ENCODE measurements at regions not wholly inside any gene's neighbourhood (a gene's known extent, or its start where the extent isn't known, plus 50 kb on each side); places are given as distances from the start of the nearest gene placed in this dataset.

DNA sequence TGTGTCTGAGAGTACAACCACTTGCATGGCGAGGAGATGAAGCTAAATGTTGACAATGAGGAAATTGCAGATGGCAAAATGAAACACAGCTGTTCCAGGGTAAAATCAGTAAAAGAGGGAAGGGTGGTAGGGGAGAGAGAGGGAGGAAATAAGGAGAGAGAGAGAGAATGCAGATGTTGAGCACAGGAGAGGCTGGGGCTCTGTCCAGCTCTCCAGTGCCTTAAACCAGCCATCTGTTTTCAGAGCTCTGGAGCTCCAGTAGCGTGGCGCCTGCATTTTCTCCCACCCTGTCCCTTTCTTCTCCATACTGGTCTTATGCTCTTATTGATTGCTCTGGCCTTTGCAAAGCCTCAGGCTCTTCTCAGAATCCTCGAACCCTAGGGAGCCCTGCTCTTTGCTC lies 52.7 kb upstream of the BOD1L2 start:
- no peak for DNase-seq (ENCODE audit: low read depth in 1 of 2, low spot score in 1 of 2)
- Histone ChIP-seq H3K27ac (replicated peaks) (no peak overlapping the region), H3K27me3 (ENCODE audit: insufficient read depth, poor library complexity, severe bottlenecking) (no peaks in the 10 kb centered on the region), H3K4me3 (replicated peaks; ENCODE audit: insufficient read depth, low read length) (no peak overlapping the region)
- TF ChIP-seq GABPA (IDR thresholded peaks at IDR 0.05; ENCODE audit: low read depth) = no peak
- TF ChIP-seq SPI1 (IDR thresholded peaks at IDR 0.05; ENCODE audit: borderline replicate concordance, low read depth) = no peak
- TF ChIP-seq, protein P1, sequence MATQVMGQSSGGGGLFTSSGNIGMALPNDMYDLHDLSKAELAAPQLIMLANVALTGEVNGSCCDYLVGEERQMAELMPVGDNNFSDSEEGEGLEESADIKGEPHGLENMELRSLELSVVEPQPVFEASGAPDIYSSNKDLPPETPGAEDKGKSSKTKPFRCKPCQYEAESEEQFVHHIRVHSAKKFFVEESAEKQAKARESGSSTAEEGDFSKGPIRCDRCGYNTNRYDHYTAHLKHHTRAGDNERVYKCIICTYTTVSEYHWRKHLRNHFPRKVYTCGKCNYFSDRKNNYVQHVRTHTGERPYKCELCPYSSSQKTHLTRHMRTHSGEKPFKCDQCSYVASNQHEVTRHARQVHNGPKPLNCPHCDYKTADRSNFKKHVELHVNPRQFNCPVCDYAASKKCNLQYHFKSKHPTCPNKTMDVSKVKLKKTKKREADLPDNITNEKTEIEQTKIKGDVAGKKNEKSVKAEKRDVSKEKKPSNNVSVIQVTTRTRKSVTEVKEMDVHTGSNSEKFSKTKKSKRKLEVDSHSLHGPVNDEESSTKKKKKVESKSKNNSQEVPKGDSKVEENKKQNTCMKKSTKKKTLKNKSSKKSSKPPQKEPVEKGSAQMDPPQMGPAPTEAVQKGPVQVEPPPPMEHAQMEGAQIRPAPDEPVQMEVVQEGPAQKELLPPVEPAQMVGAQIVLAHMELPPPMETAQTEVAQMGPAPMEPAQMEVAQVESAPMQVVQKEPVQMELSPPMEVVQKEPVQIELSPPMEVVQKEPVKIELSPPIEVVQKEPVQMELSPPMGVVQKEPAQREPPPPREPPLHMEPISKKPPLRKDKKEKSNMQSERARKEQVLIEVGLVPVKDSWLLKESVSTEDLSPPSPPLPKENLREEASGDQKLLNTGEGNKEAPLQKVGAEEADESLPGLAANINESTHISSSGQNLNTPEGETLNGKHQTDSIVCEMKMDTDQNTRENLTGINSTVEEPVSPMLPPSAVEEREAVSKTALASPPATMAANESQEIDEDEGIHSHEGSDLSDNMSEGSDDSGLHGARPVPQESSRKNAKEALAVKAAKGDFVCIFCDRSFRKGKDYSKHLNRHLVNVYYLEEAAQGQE (IDR thresholded peaks at IDR 0.05; ENCODE audit: insufficient replicate concordance, low read depth) = peak; percentile 86

DNA sequence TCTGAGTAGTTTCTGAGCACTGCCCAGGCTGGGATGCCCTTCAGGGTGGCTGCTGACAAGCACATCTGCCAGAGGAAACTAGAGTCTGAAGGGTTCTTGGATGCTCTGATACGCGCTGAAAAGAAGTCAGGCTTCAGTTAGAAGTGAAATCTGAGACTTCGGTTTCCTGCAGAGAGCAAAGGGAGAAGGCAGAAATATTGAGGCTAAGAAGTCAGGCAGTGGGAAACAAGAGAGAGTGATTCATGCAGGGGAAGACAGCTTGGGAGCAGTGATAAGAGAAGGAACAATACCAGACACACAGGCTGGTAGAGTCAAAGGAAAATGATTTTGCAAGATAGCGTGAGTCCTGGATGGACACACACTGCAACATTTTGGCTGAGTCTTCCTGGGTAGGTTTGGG lies 51.0 kb upstream of the BOD1L2 start:
- TF ChIP-seq, protein P1 (IDR thresholded peaks at IDR 0.05; ENCODE audit: insufficient replicate concordance, low read depth) = no peak
- TF ChIP-seq POLR2AphosphoS5 (IDR thresholded peaks at IDR 0.05; ENCODE audit: low read depth) (no peak), GABPA (IDR thresholded peaks at IDR 0.05; ENCODE audit: low read depth) (no peak), SPI1 (IDR thresholded peaks at IDR 0.05; ENCODE audit: borderline replicate concordance, low read depth) (no peak)
- TF ChIP-seq, protein P2, sequence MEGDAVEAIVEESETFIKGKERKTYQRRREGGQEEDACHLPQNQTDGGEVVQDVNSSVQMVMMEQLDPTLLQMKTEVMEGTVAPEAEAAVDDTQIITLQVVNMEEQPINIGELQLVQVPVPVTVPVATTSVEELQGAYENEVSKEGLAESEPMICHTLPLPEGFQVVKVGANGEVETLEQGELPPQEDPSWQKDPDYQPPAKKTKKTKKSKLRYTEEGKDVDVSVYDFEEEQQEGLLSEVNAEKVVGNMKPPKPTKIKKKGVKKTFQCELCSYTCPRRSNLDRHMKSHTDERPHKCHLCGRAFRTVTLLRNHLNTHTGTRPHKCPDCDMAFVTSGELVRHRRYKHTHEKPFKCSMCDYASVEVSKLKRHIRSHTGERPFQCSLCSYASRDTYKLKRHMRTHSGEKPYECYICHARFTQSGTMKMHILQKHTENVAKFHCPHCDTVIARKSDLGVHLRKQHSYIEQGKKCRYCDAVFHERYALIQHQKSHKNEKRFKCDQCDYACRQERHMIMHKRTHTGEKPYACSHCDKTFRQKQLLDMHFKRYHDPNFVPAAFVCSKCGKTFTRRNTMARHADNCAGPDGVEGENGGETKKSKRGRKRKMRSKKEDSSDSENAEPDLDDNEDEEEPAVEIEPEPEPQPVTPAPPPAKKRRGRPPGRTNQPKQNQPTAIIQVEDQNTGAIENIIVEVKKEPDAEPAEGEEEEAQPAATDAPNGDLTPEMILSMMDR (IDR thresholded peaks at IDR 0.05; ENCODE audit: insufficient read depth, low read length) = no peak
- Histone ChIP-seq H3K4me3 (replicated peaks; ENCODE audit: insufficient read depth, low read length) (no peak overlapping the region), H3K27me3 (ENCODE audit: insufficient read depth, poor library complexity, severe bottlenecking) (no peaks in the 10 kb centered on the region), H3K27ac (replicated peaks) (no peak overlapping the region)
- DNase-seq (ENCODE audit: low read depth in 1 of 2, low spot score in 1 of 2) = no peak

Measured in HL-60 (cell line).